ENCODE measurements at regions not wholly inside any gene's neighbourhood (a gene's known extent, or its start where the extent isn't known, plus 50 kb on each side); places are given as distances from the start of the nearest gene placed in this dataset.

- H3K9me3 Mint-ChIP-seq, result peaks cover 9% of the 10 kb centered on the region
- H3K27me3 Mint-ChIP-seq (ENCODE audit: low read depth), result no peaks in the 10 kb centered on the region
- TF ChIP-seq JAZF1 (CRISPR knock-in tag; IDR thresholded peaks at IDR 0.05), result no peak
- peak; percentile 32; the same call in 1 of the 2 replicates for TF ChIP-seq CTCF (IDR thresholded peaks at IDR 0.05)
- ATAC-seq (peak; percentile 96), DNase-seq (ENCODE audit: low spot score) (peak; percentile 56)
- ChIA-PET POLR2A (no interaction called here), CTCF (interaction anchor here (0.6 to 2.6 kb wide), 14 partner anchors 10 to 256 kb away, joined by 3 to 43 read pairs (median 3); no protein-coding TSS in a partner anchor)
- H3K36me3 Mint-ChIP-seq, result no peaks in the 10 kb centered on the region
- no peak overlapping the region; the same call in 1 of the 2 replicates for H3K4me3 Mint-ChIP-seq
- peaks cover 6% of the 10 kb centered on the region for H3K4me1 Mint-ChIP-seq
- no peak overlapping the region for H3K27ac Mint-ChIP-seq
Measured at GRCh38 chr9:26656003-26656870, 236.4 kb downstream of the CAAP1 start.

GRCh38 chr9:26655166-26655565, 237.4 kb downstream of the CAAP1 start:
- Mint-ChIP-seq H3K36me3 (no peaks in the 10 kb centered on the region), H3K27ac (no peak overlapping the region), H3K4me1 (peaks cover 6% of the 10 kb centered on the region), H3K27me3 (ENCODE audit: low read depth) (no peaks in the 10 kb centered on the region; the same call in 1 of the 2 replicates), H3K4me3 (no peak overlapping the region), H3K9me3 (peaks cover 12% of the 10 kb centered on the region)
- no peak for TF ChIP-seq ZNF512 (CRISPR knock-in tag; IDR thresholded peaks at IDR 0.05; ENCODE audit: borderline replicate concordance)
- TF ChIP-seq TEAD4 (CRISPR knock-in tag; IDR thresholded peaks at IDR 0.05), result no peak
- ChIA-PET POLR2A (no interaction called here), CTCF (interaction anchor here (1.3 to 2.6 kb wide), 5 partner anchors 39 to 320 kb away, joined by 3 to 43 read pairs (median 4); no protein-coding TSS in a partner anchor)
- ATAC-seq (no peak), DNase-seq (ENCODE audit: low spot score) (no peak)

- peaks cover 3% of the 10 kb centered on the region for H3K27me3 Mint-ChIP-seq (ENCODE audit: low read depth)
- H3K27ac Mint-ChIP-seq, result no peak overlapping the region
- ATAC-seq, result no peak
- no peak overlapping the region for H3K4me3 Mint-ChIP-seq
- POLR2A ChIA-PET, result no interaction called here
- no peaks in the 10 kb centered on the region for H3K4me1 Mint-ChIP-seq
- DNase-seq (ENCODE audit: low spot score), result no peak
- no peaks in the 10 kb centered on the region for H3K36me3 Mint-ChIP-seq
- peaks cover 12% of the 10 kb centered on the region for H3K9me3 Mint-ChIP-seq
- CTCF ChIA-PET, result no interaction called here
- no peak for TF ChIP-seq FOXK1 (CRISPR knock-in tag; IDR thresholded peaks at IDR 0.05)
- no peak for TF ChIP-seq ATF3 (CRISPR knock-in tag; conservative IDR thresholded peaks at IDR 0.05)
- TF ChIP-seq AFF4 (CRISPR knock-in tag; IDR thresholded peaks at IDR 0.05; ENCODE audit: borderline replicate concordance), result no peak
- no peak for TF ChIP-seq ATF1 (CRISPR knock-in tag; IDR thresholded peaks at IDR 0.05)
- no peak for TF ChIP-seq FOXP4 (CRISPR knock-in tag; IDR thresholded peaks at IDR 0.05)
- TF ChIP-seq CREB1 (CRISPR knock-in tag; IDR thresholded peaks at IDR 0.05), result no peak
- no peak for TF ChIP-seq SMAD3 (CRISPR knock-in tag; IDR thresholded peaks at IDR 0.05; ENCODE audit: borderline replicate concordance)
- TF ChIP-seq CDX4 (CRISPR knock-in tag; IDR thresholded peaks at IDR 0.05; ENCODE audit: borderline replicate concordance), result no peak
- TF ChIP-seq FOXP1 (CRISPR knock-in tag; IDR thresholded peaks at IDR 0.05; ENCODE audit: borderline replicate concordance), result no peak
- no peak for TF ChIP-seq MLX (CRISPR knock-in tag; IDR thresholded peaks at IDR 0.05)
- TF ChIP-seq IRF1 (CRISPR knock-in tag; IDR thresholded peaks at IDR 0.05), result no peak
- TF ChIP-seq MXD4 (CRISPR knock-in tag; IDR thresholded peaks at IDR 0.05; ENCODE audit: borderline replicate concordance), result no peak
- TF ChIP-seq MAX (CRISPR knock-in tag; IDR thresholded peaks at IDR 0.05), result no peak
- TF ChIP-seq JAZF1 (CRISPR knock-in tag; IDR thresholded peaks at IDR 0.05), result no peak
Measured at GRCh38 chr9:26650325-26650724, 242.3 kb downstream of the CAAP1 start.
